Keratinocyte (primary cell): ENCODE measurements at regions not wholly inside any gene's neighbourhood (a gene's known extent, or its start where the extent isn't known, plus 50 kb on each side); places are given as distances from the start of the nearest gene placed in this dataset.

Experiments used
- EZH2 ChIP-seq: IDR thresholded peaks from one replicate; pipeline ENCODE4 v1.6.1; 2012; ENCODE audit warnings: inconsistent platforms, mild to moderate bottlenecking, low read length, moderate library complexity
- TF ChIP-seq, protein P1 (sequence below), 3 experiments: IDR thresholded peaks in 1 of 3; conservative IDR thresholded peaks in 1 of 3; optimal IDR thresholded peaks in 1 of 3; 2 replicates in 2 of 3; 3 replicates in 1 of 3; pipeline versions ENCODE3 to v1.5.1; 2011; ENCODE audit warnings: low read length in 3 of 3, mild to moderate bottlenecking in 3 of 3, moderate library complexity in 2 of 3, control low read depth in 1 of 3, inconsistent platforms in 1 of 3; ENCODE audit not compliant: insufficient read depth in 2 of 3; ENCODE audit errors: extremely low read depth in 1 of 3

GRCh38 chr3:164818318-164818717 lies 260.0 kb downstream of the SI start:
- TF ChIP-seq, protein P1, sequence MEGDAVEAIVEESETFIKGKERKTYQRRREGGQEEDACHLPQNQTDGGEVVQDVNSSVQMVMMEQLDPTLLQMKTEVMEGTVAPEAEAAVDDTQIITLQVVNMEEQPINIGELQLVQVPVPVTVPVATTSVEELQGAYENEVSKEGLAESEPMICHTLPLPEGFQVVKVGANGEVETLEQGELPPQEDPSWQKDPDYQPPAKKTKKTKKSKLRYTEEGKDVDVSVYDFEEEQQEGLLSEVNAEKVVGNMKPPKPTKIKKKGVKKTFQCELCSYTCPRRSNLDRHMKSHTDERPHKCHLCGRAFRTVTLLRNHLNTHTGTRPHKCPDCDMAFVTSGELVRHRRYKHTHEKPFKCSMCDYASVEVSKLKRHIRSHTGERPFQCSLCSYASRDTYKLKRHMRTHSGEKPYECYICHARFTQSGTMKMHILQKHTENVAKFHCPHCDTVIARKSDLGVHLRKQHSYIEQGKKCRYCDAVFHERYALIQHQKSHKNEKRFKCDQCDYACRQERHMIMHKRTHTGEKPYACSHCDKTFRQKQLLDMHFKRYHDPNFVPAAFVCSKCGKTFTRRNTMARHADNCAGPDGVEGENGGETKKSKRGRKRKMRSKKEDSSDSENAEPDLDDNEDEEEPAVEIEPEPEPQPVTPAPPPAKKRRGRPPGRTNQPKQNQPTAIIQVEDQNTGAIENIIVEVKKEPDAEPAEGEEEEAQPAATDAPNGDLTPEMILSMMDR (optimal IDR thresholded peaks at IDR 0.05 in 1 of 3, IDR thresholded peaks at IDR 0.05 in 1 of 3, conservative IDR thresholded peaks at IDR 0.05 in 1 of 3; ENCODE audit: extremely low read depth in 1 of 3, insufficient read depth in 2 of 3, low read length in 3 of 3), result no peak
- TF ChIP-seq EZH2, result no peak
